ENCODE measurements at regions not wholly inside any gene's neighbourhood (a gene's known extent, or its start where the extent isn't known, plus 50 kb on each side); places are given as distances from the start of the nearest gene placed in this dataset.

DNA sequence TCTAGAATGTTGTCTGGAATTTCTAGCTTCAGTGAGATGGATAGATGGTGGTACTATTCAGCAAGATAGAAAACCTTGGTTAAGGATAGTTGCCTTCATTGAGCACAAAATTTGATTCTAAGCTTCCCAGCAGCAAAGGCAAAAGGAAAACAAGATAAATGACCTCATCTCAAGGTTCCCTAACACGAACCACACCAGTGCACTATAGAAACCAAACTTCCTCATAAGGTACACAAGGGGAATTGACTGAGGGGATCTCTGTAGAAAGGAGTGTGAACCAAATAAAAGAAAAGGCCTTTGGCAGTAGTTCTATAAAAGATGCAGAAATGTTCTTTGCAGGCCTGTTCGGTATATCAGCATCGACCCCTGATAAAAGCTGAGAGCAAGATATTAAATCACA is 288.9 kb downstream of the SHQ1 start:
- peaks cover 2% of the 10 kb centered on the region for H3K9me3 Mint-ChIP-seq (ENCODE audit: unreplicated experiment)
- H3K27me3 Mint-ChIP-seq (ENCODE audit: unreplicated experiment), result no peaks in the 10 kb centered on the region
- no peaks in the 10 kb centered on the region for H3K4me1 Mint-ChIP-seq (ENCODE audit: low read depth, unreplicated experiment)
- no peak for DNase-seq
- TF ChIP-seq CTCF (IDR thresholded peaks at IDR 0.05; ENCODE audit: partially characterized antibody, unreplicated experiment), result no peak
- no peak overlapping the region for H3K4me3 Mint-ChIP-seq (ENCODE audit: unreplicated experiment)
- no peak overlapping the region for H3K27ac Mint-ChIP-seq (ENCODE audit: unreplicated experiment)
- peaks cover 17% of the 10 kb centered on the region for H3K36me3 Mint-ChIP-seq (ENCODE audit: unreplicated experiment)

- Mint-ChIP-seq H3K27me3 (ENCODE audit: unreplicated experiment) (no peaks in the 10 kb centered on the region), H3K36me3 (ENCODE audit: unreplicated experiment) (peaks cover 17% of the 10 kb centered on the region), H3K27ac (ENCODE audit: unreplicated experiment) (no peak overlapping the region), H3K9me3 (ENCODE audit: unreplicated experiment) (peaks cover 2% of the 10 kb centered on the region), H3K4me1 (ENCODE audit: low read depth, unreplicated experiment) (no peaks in the 10 kb centered on the region), H3K4me3 (ENCODE audit: unreplicated experiment) (no peak overlapping the region)
- no peak for TF ChIP-seq CTCF (IDR thresholded peaks at IDR 0.05; ENCODE audit: partially characterized antibody, unreplicated experiment)
- no peak for DNase-seq
Observed at GRCh38 chr3:72558001-72558400, 290.2 kb downstream of the SHQ1 start.

DNA sequence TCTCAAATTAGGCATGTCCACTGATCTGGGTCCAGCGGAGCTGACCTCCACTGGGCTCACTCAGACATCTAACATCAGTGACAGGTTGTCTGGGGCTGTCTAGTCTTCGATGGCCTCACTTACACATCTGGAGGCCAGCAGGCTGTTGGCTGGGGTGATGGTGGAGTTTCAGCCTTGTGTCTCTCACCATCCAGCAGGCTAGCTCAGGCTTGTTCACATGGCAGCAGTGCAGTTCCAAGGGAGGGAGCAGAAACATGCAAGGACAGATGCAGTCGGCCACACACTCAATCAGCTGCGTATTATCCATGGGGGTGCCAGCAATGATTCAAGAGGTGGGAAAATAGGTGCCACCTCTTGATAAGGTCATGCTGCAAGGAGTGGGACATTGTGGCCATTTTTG is 292.5 kb downstream of the SHQ1 start:
- no peak overlapping the region for H3K4me3 Mint-ChIP-seq (ENCODE audit: unreplicated experiment)
- no peak for DNase-seq
- H3K27ac Mint-ChIP-seq (ENCODE audit: unreplicated experiment), result no peak overlapping the region
- no peaks in the 10 kb centered on the region for H3K4me1 Mint-ChIP-seq (ENCODE audit: low read depth, unreplicated experiment)
- H3K9me3 Mint-ChIP-seq (ENCODE audit: unreplicated experiment), result peaks cover 2% of the 10 kb centered on the region
- peaks cover 12% of the 10 kb centered on the region for H3K36me3 Mint-ChIP-seq (ENCODE audit: unreplicated experiment)
- no peak for TF ChIP-seq CTCF (IDR thresholded peaks at IDR 0.05; ENCODE audit: partially characterized antibody, unreplicated experiment)
- H3K27me3 Mint-ChIP-seq (ENCODE audit: unreplicated experiment), result no peaks in the 10 kb centered on the region

DNA sequence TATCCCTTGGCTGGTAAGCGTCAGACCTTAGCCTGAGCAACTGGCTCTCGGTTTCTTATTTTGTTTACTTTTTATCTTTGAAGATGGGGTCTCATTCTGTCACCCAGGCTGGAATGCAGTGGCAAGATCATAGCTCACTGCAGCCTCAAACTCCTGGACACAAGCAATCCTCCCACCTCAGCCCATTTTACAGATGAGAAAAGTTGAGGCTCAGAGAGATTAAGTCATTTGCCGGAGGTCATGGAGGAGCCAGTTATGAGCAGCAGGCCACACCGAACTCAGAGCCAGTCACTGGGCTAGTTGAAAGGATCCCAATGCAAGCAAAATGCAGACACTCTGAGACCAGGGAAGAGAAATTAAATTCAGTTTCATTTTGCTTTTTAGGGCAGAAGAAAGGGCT is 293.6 kb downstream of the SHQ1 start:
- no peak overlapping the region for H3K4me3 Mint-ChIP-seq (ENCODE audit: unreplicated experiment)
- DNase-seq, result no peak
- TF ChIP-seq CTCF (IDR thresholded peaks at IDR 0.05; ENCODE audit: partially characterized antibody, unreplicated experiment), result no peak
- peaks cover 2% of the 10 kb centered on the region for H3K9me3 Mint-ChIP-seq (ENCODE audit: unreplicated experiment)
- no peak overlapping the region for H3K27ac Mint-ChIP-seq (ENCODE audit: unreplicated experiment)
- no peaks in the 10 kb centered on the region for H3K27me3 Mint-ChIP-seq (ENCODE audit: unreplicated experiment)
- H3K4me1 Mint-ChIP-seq (ENCODE audit: low read depth, unreplicated experiment), result peaks cover 3% of the 10 kb centered on the region
- peaks cover 12% of the 10 kb centered on the region for H3K36me3 Mint-ChIP-seq (ENCODE audit: unreplicated experiment)

DNA sequence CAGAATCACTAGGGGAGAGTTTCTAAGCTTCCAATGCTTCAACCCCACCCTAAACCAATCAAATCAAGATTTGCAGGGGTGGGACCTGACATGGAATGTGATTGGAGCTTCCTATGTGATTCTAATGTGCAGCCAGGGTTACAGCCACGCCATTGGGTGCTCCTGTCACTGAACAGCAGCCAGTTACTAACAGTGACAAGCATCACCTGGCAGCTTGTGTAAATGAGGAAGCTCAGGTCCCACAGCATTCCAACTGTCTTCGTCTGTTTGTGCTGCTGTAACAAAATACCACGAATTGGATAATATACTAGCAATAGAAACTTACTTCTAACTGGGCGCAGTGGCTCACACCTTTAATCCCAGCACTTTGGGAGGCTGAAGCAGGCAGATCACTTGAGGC is 294.9 kb downstream of the SHQ1 start:
- no peak for TF ChIP-seq CTCF (IDR thresholded peaks at IDR 0.05; ENCODE audit: partially characterized antibody, unreplicated experiment)
- H3K4me3 Mint-ChIP-seq (ENCODE audit: unreplicated experiment), result no peak overlapping the region
- H3K27me3 Mint-ChIP-seq (ENCODE audit: unreplicated experiment), result no peaks in the 10 kb centered on the region
- no peak overlapping the region for H3K27ac Mint-ChIP-seq (ENCODE audit: unreplicated experiment)
- H3K36me3 Mint-ChIP-seq (ENCODE audit: unreplicated experiment), result peaks cover 12% of the 10 kb centered on the region
- H3K9me3 Mint-ChIP-seq (ENCODE audit: unreplicated experiment), result peaks cover 7% of the 10 kb centered on the region
- H3K4me1 Mint-ChIP-seq (ENCODE audit: low read depth, unreplicated experiment), result peaks cover 12% of the 10 kb centered on the region
- DNase-seq, result no peak

Data from glutamatergic neuron (in vitro differentiated cells).